Fibroblast of mammary gland (primary cell): ENCODE measurements at regions not wholly inside any gene's neighbourhood (a gene's known extent, or its start where the extent isn't known, plus 50 kb on each side); places are given as distances from the start of the nearest gene placed in this dataset.
A peak's percentile ranks its signal among the peaks of the same experiment; 100 is the strongest.

ENCODE experiments used
- DNase-seq: peaks from one replicate; pipeline ENCODE4 v3.0.0-alpha.2; 2010; ENCODE audit warnings: low read depth
- H3K4me3 ChIP-seq: 2 replicates; pipeline ENCODE4 v1.5.1; 2011; ENCODE audit warnings: low read depth, mild to moderate bottlenecking, low read length, moderate library complexity; ENCODE audit not compliant: control insufficient read depth
- TF ChIP-seq, protein P1 (sequence below): conservative IDR thresholded peaks from 2 replicates; pipeline ENCODE4 v1.5.1; 2011; ENCODE audit warnings: low read depth, low read length, inconsistent platforms; ENCODE audit not compliant: control insufficient read depth, insufficient read depth

DNA sequence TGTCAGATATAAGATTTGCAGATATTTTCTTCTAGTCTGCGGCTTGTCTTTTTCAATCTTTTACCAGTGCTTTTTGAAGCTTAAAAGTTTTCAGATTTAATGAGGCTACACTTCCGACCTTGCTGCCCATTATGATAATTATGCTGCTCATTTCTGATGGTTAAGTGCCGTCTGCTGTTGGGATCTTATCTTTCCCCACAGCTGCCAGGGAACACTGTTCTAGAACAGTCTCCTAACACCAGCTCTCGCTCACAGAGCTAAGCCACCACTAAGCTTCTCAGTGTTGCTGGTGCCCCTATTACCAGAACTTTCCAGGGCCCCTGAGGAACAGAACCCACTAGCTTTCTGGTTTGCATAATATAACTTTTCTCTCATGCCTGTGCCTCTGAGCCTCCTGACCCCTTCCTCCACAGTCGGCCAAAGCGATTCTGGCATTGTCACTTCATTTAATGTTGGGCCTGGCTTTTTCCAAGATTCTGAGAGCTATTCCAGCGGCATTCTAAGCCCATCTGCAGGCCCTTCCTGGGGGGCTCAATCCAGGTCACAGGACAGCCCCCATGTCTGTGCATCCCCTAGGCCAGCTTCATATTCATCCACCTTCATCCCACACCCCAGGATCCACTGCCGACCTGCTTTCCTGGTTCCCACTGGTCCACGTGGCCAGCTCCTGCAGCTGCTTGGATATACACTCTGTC lies 237.0 kb downstream of the PTPRU start:
- no peak for DNase-seq
- TF ChIP-seq, protein P1, sequence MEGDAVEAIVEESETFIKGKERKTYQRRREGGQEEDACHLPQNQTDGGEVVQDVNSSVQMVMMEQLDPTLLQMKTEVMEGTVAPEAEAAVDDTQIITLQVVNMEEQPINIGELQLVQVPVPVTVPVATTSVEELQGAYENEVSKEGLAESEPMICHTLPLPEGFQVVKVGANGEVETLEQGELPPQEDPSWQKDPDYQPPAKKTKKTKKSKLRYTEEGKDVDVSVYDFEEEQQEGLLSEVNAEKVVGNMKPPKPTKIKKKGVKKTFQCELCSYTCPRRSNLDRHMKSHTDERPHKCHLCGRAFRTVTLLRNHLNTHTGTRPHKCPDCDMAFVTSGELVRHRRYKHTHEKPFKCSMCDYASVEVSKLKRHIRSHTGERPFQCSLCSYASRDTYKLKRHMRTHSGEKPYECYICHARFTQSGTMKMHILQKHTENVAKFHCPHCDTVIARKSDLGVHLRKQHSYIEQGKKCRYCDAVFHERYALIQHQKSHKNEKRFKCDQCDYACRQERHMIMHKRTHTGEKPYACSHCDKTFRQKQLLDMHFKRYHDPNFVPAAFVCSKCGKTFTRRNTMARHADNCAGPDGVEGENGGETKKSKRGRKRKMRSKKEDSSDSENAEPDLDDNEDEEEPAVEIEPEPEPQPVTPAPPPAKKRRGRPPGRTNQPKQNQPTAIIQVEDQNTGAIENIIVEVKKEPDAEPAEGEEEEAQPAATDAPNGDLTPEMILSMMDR = no peak
- H3K4me3 ChIP-seq = no peak overlapping the region

DNA sequence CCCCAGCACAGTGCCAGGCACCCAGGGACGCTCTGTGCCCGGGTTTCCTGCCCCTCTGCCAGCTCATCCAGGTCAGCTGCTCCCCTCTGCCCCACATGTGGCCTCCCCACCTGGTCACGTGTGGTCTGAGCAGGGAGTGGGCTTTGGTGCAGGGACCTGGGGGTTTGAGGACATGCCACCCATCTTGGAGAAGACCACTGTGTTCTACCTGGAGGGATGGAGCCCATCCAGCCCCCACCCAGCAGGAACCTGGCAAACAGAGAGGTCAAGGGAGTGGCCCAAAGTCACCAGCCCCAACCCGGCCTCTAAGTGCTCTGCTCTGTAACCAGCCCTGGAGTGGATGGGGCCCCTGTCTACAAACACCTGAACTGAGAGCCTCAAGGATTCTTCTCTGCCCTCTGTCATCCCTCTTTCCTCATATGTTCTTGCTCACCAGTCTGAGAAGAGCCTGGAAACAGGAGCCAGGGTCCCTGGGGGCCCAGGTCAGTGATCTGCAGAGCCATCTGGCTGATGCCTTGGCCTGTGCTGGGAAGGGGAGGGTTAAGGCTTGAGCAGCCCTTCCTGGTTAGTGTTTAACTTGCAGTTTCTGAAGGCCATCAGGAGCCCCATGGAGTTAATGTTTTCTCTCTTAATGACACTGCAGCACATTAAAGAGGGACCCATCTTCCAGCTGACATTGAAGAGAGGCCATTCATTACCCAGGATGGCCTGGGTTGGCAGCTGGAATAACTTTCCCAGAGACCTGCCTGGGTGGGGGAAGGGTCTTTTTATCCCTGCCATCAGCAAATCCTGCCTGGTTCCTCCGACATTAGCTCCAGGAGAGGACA lies 235.4 kb downstream of the PTPRU start:
- H3K4me3 ChIP-seq = no peak overlapping the region
- TF ChIP-seq, protein P1 = no peak
- DNase-seq = peak; percentile 1

DNA sequence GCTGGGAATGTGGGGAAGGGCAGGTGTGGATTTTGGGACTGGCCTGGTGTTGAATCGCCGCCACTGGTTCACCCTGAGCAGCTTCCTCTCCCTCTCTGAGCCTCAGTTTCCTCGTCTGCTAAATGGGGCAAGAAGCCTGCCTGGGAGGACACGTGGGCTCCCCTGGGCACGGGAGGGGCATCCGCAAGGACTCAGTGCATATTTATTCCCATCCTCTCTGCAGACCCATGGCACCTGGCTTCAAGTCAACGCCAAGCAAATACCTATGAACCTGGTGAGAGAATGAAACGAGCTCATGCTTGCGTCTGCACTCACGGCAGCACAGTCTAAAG lies 234.4 kb downstream of the PTPRU start:
- TF ChIP-seq, protein P1 = no peak
- H3K4me3 ChIP-seq = no peak overlapping the region
- DNase-seq = no peak

DNA sequence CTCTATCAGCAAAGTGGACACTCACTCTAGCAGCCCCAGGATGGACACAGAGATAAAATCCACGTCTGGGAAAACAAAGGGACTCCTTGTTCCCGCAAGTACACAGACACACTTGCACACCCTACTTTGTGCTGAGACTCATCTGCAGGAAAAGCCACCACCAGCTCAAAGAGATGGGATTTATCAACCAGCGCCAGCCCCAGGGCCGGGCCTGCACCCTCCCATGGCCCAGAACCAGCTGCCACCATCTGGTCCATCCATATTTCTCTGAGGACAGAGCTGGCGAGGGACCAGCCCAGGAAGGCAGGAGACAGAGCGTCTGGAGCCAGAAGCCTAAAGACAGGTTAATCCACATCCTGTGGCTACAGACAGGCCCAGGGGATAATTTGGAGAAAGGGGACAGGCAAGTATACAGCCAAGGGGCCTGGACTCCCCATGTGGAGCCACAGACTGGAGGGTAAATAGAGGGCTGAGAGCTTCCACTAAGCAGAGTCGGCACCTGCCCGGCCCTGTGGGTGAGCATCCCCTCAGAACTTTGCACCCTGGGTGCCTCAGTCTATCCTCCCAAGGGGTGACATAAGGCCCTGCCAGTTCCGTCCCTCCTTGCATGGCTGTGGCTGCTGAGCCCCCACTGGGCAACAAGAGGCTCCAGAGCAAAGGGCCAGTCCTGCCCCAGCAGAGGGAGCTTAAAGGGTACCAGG lies 233.9 kb downstream of the PTPRU start:
- H3K4me3 ChIP-seq = no peak overlapping the region
- DNase-seq = no peak
- TF ChIP-seq, protein P1 = no peak

DNA sequence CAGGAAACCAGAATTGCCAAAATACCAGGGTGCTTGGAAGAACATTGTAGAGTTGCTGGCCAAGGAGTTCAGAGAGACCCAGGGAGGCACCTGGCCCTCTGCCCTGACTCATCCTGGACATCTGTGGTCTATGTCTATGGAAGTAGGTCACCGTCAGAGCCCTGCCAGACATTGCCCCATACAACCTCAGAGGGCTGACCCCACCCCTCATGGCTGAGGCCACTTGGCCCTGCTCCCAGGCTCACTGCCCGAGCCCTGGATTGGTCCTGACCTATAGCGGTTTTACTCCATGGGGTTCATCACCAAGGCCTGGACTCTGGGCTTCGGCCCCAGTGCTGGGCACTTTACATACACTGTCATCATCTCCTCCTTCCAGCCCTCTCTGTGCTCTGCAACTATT lies 233.1 kb downstream of the PTPRU start:
- TF ChIP-seq, protein P1 = no peak
- no peak overlapping the region for H3K4me3 ChIP-seq
- peak; percentile 51 for DNase-seq

DNA sequence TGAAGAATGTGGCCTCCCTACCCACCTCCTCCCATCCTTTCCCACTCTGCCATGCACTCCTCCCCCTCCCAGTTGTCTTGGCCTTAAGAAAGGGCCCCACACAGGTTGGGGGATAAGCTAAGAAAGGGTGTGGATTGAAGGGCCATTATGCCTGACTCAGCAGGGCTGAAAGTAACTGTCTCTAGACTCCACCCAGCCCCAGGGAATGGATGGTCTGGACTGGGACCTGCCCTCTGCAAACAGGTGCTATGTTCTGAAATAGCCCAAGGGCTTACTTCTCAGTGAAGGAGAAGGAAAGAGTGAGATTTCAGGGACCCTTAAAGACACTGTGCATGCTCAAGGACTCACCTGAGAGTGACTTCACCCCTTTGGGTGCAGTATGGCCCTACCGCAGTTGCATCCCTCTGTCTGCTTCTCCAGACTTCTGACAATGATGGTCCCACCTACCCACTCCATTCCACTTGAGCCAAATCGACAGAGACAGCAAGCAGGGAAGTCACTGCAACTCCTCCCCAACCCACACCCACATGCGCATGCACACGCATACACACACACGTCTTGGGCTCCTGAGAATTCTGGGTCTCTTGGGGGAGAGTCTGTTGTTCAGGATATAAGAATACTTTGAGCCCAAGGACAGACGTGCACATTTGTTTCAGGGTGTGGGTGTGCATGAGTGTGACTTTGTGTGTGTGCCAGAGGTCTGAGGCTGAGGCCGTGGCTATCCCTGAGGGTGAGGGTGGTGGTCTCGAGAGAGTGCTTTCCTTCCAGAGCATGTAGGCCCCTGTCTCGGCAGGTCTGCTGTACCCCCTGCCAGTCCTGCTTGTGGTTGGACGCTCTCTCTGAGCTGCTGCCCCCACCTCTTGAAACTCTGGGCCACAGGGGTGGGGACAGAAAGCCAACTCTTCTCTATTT lies 231.9 kb downstream of the PTPRU start:
- TF ChIP-seq, protein P1 = no peak
- no peak overlapping the region for H3K4me3 ChIP-seq
- DNase-seq = no peak
